ENCODE measurements at regions not wholly inside any gene's neighbourhood (a gene's known extent, or its start where the extent isn't known, plus 50 kb on each side); places are given as distances from the start of the nearest gene placed in this dataset.

- H3K27ac ChIP-seq: no peak overlapping the region
- H3K4me3 ChIP-seq: no peak overlapping the region
- 90% methylated on average over 19 of the region's 19 CpGs for WGBS, 2 donors
- H3K27me3 ChIP-seq: no peaks in the 10 kb centered on the region
- no peaks in the 10 kb centered on the region for H3K4me1 ChIP-seq
- H3K9me3 ChIP-seq: no peaks in the 10 kb centered on the region
- H3K36me3 ChIP-seq: no peaks in the 10 kb centered on the region
- TF ChIP-seq EP300 (IDR thresholded peaks at IDR 0.05) (no peak), POLR2A (IDR thresholded peaks at IDR 0.05) (no peak), CTCF (IDR thresholded peaks at IDR 0.05) (no peak)
- no peak for DNase-seq (ENCODE audit: low spot score in 2 of 2)
Observed at GRCh38 chr20:57840504-57841296, 130.9 kb upstream of the PMEPA1 start.

- Histone ChIP-seq H3K36me3 (no peaks in the 10 kb centered on the region), H3K4me1 (no peaks in the 10 kb centered on the region), H3K27me3 (no peaks in the 10 kb centered on the region), H3K4me3 (no peak overlapping the region), H3K27ac (no peak overlapping the region), H3K9me3 (no peaks in the 10 kb centered on the region)
- no peak for DNase-seq (ENCODE audit: low spot score in 2 of 2)
- WGBS, 2 donors: 77 to 88% methylated on average over 10 of the region's 10 CpGs
- no peak for TF ChIP-seq EP300 (IDR thresholded peaks at IDR 0.05)
- TF ChIP-seq CTCF (IDR thresholded peaks at IDR 0.05): no peak
- TF ChIP-seq POLR2A (IDR thresholded peaks at IDR 0.05): no peak
Observed at GRCh38 chr20:57840066-57840465, 130.3 kb upstream of the PMEPA1 start.

- Histone ChIP-seq H3K36me3 (no peaks in the 10 kb centered on the region), H3K9me3 (no peaks in the 10 kb centered on the region), H3K27me3 (no peaks in the 10 kb centered on the region), H3K4me3 (no peak overlapping the region), H3K27ac (no peak overlapping the region), H3K4me1 (no peaks in the 10 kb centered on the region)
- 58 to 67% methylated on average over 18 of the region's 18 CpGs for WGBS, 2 donors
- no peak for DNase-seq (ENCODE audit: low spot score in 2 of 2)
- TF ChIP-seq CTCF (IDR thresholded peaks at IDR 0.05) (no peak), POLR2A (IDR thresholded peaks at IDR 0.05) (no peak), EP300 (IDR thresholded peaks at IDR 0.05) (no peak)
Observed at GRCh38 chr20:57838670-57839151, 128.9 kb upstream of the PMEPA1 start.

GRCh38 chr20:57837208-57838035 lies 127.6 kb upstream of the PMEPA1 start:
- H3K4me3 ChIP-seq: no peak overlapping the region
- DNase-seq (ENCODE audit: low spot score in 2 of 2): no peak
- H3K9me3 ChIP-seq: no peaks in the 10 kb centered on the region
- H3K27me3 ChIP-seq: no peaks in the 10 kb centered on the region
- TF ChIP-seq POLR2A (IDR thresholded peaks at IDR 0.05) (no peak), CTCF (IDR thresholded peaks at IDR 0.05) (no peak), EP300 (IDR thresholded peaks at IDR 0.05) (no peak)
- no peaks in the 10 kb centered on the region for H3K4me1 ChIP-seq
- 89 to 92% methylated on average over 23 to 24 of the region's 24 CpGs for WGBS, 2 donors
- H3K36me3 ChIP-seq: no peaks in the 10 kb centered on the region
- no peak overlapping the region for H3K27ac ChIP-seq

All from tibial nerve (tissue), 4 donors.